ENCODE measurements at regions not wholly inside any gene's neighbourhood (a gene's known extent, or its start where the extent isn't known, plus 50 kb on each side); places are given as distances from the start of the nearest gene placed in this dataset.
"Not testable (repeated sequence)": the region's sequence is repeated elsewhere in the genome, so short reads cannot be mapped to it uniquely, and the experiment has no call there.

DNA sequence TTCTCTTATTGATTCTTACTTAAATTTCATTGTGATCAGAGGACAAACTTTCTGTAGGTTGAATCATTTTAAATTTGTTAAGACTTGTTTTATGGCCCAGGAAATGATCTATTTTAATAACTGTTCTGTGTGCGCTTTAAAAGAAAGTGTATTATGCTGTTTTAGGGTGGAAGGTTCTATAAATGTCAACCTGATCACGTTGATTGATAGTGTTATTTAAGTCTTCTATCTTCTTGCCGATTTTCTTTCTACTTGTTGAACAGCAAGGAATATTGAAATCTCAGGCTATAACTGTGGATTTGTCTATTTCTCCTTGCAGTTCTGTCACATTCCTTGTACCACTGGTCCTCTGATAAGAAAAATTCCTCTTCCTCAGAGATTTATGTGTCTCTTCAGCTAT, 112.7 kb downstream of the TANC2 start:
- no peak for DNase-seq (ENCODE audit: low spot score)

DNA sequence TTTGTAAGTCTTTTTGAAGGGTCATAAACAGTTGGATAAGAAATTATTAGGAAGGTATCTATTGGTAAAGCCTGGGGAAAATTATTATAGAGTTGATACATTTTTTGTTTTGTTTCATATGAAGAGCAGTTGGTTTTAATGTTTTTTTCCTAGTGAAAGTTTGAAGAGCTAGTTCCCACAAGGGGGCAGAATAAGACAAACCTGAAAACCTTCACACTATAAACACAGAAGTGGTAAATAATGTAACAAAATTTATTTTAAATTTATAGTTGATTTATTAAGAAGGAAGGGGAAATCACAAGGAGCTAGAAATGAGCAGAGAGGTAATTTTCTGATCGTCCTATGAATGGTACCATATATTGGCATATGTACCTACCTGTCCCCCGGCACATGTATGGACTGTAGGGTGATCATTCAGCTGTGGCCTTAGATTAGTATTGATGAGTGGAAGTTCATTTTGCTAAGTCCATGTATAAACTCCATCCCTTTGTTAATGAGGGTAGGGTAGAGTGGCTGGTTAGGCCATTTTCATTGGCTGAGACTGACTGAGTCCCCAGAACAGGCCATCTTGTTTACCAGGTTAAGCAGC, 116.3 kb downstream of the TANC2 start:
- DNase-seq (ENCODE audit: low spot score) = peak; percentile 55

DNA sequence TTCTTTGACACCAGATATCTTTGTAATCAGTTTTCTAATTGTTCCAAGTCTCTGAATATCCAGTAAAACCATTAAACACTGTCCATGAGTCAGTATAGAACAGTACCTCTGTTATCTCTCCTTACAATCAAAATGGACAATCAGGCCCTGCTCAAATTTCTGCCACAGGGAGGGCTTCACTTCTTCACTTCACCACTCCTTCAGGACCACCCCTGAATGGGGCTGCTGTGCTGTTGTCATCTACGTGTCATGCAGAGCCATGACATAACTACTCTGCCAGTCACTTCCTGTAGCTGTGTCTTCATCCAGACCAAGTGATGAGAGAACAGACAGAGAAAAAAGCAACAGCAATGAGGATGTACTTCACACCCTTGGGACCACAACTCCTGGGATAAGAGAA, 116.9 kb downstream of the TANC2 start:
- no peak for DNase-seq (ENCODE audit: low spot score)

DNA sequence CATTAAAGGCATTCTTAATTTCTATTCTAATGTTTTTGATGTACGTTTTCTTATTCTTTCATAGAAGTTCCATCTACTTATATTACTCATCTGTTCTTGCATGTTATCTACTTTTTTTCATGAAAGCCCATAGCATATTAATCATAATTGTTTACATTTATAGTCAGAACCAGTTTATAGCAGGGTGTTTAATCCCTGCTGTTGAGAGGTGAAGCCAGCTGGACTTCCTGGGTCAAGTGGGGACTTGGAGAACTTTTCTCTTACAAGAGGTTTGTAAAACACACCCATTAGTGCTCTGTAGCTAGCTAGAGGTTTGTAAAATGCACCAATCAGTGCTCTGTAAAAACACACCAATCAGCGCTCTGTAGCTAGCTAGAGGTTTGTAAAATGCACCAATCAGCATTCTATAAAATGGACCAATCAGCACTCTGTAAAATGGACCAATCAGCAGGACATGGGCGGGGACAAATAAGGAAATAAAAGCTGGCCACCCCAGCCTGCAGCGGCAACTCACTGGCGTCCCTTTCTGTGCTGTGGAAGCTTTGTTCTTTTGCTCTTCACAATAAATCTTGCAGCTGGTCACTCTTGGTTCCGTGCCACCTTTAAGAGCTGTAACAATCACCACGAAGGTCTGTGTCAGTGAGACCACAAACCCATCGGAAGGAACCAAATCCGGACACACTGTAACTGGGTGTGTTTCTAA, 120.6 kb downstream of the TANC2 start:
- DNase-seq (ENCODE audit: low spot score) = no peak

DNA sequence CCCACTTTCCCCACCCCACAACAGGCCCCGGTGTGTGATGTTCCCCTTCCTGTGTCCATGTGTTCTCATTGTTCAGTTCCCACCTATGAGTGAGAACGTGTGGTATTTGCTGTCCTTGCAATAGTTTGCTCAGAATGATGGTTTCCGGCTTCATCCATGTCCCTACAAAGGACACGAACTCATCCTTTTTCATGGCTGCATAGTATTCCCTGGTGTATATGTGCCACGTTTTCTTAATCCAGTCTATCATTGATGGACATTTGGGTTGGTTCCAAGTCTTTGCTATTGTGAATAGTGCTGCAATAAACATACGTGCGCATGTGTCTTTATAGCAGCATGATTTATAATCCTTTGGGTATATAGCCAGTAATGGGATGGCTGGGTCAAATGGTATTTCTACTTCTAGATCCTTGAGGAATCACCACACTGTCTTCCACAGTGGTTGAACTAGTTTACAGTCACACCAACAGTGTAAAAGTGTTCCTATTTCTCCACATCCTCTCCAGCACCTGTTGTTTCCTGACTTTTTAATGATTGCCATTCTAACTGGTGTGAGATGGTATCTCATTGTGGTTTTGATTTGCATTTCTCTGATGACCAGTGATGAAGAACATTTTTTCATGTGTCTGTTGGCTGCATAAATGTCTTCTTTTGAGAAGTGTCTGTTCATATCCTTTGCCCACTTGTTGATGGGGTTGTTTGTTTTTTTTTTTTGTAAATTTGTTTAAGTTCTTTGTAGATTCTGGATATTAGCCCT, 124.5 kb downstream of the TANC2 start:
- DNase-seq (ENCODE audit: low spot score) = not testable (repeated sequence)

DNA sequence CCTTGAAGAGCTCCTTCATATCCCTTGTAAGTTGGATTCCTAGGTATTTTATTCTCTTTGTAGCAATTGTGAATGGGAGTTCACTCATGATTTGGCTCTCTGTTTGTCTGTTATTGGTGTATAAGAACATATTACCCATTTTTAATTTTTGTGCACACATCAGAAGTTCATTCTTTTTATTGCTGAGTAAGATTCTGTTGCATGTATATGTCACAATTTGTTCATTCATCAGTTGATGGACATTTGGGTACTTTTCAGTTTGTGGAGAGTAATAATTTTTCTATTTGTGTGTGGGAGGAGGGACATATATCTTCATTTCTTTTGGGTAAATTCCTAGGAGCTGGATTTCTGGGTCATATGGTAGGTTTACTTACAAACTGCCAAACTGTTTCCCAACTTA, 125.9 kb downstream of the TANC2 start:
- not testable (repeated sequence) for DNase-seq (ENCODE audit: low spot score)

DNA sequence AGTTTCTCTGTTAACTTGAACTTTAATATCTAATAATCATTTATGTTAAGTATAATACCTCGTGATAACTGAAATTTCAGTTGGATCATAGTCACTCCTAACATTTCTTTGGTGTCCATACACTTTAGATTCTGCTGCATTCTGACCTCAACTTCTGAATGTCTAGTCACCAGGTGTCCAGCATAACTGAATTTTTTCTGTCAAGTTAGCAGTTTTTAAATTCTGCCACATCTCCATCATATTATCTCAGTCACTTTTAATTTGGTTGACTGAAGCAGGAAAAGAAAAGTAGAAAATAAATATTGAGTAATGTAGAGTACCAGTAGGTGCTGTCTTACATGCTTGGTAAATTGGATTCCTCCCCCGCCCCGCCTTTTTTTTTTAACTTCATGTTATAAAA, 128.6 kb downstream of the TANC2 start:
- no peak for DNase-seq (ENCODE audit: low spot score)

DNA sequence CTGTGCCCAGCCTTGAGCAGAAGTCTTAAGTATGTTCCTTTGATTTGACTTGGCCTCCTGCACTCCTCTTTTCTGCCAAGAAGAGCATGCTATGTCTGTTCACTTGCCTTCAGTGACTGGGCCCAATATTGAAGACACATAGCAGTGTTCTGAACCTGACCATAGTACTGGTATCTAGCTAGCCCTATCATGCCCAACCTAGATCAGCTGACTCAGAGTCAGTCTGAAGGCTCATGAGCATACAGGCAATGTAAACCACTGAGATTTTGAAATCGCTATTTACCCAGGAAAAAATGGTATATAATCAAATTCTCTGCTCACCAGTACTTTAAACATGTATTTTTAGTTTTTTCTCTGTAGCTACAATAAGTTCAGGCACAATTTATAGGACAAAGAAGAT, 129.4 kb downstream of the TANC2 start:
- no peak for DNase-seq (ENCODE audit: low spot score)

DNA sequence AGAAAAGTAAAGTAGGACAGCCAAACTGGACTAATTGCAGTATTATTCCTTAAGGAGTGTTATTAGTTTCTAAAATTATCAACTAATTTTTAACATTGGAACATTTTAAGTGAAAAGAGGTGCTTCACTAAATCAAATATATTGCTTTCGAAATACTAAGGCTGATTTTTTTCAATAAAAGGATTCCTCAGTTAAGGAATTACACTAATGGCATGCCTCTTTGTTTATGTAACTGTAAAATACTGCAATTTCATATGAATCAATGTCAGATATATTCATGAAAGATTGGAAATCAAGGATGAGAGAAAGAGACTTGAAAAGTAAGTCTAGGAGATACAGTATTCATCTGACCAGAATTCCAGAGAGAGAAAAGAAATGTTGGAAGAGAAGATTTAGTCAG, 129.8 kb downstream of the TANC2 start:
- no peak for DNase-seq (ENCODE audit: low spot score)

DNA sequence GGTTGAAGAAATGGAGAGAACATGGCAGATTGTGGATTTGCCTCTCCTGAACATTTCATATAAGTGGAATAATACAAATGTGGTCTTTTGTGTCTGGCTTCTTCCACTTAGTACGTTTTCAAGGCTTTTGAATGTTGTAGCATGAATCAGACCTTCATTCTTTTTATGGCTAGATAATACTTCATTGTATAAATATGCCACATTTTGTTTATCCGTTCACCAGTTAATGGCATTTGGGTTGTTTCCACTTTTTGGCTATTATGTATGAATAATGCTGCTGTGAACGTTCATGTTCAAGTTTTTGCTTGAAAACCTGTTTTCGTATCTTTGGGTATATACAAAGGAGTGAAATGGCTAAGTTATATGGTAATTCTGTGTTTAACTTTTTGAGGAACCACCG, 130.4 kb downstream of the TANC2 start:
- no peak for DNase-seq (ENCODE audit: low spot score)

DNA sequence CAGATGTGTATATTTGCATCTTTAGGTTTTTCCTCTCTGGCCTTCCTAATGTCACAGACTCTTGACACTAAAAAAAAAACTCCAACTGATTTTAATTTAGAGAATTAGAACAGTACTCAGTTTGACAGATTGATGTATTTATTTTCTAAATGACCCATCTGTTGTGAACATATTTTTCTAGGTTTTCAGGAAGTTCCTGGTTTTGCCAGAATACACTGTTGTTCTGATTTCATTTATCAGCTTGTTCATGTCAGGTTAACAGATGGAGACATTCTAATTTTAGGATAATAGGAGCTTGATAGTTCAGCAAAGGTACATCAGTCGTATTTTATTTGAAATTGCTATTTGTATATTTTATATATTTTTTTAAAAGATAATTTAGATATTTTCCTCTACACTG, 133.4 kb downstream of the TANC2 start:
- DNase-seq (ENCODE audit: low spot score) = no peak

DNA sequence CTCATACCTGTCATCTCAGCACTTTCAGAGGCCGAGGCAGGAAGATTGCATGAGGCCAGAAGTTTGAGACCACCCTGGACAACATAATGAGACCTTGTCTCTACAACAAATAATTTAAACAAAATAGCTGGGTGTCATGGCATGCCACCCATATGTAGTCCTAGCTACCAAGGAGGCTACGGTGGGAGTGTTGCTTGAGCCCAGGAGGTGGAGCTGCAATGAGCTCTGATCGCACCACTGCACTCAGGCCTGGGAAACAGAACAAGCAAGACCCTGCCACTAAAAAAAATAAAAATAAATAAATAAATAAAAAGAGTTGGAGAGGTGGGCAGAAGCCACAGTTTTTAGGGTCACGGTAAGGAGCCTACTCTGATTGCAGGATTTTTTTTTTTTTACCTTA, 136.0 kb downstream of the TANC2 start:
- no peak for DNase-seq (ENCODE audit: low spot score)

DNA sequence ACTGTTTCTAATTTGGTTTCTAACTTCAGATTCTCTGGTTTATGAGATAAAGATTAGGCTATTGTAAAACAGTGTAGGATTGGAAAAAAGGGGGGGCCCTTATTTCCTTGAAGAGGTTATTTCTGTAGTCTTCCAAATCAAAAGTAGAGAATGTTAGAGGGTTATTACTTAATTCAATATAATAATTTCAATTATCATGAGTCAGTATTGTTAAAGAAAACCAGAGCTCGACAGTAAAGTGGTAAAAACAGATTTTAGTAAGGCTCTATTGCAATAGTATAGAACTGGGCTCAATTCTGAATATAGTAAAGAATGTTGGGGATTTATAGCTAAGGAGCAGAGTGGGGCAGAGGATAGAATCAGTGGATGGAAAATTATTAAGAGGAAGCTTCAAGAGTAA, 140.0 kb downstream of the TANC2 start:
- DNase-seq (ENCODE audit: low spot score) = no peak

DNA sequence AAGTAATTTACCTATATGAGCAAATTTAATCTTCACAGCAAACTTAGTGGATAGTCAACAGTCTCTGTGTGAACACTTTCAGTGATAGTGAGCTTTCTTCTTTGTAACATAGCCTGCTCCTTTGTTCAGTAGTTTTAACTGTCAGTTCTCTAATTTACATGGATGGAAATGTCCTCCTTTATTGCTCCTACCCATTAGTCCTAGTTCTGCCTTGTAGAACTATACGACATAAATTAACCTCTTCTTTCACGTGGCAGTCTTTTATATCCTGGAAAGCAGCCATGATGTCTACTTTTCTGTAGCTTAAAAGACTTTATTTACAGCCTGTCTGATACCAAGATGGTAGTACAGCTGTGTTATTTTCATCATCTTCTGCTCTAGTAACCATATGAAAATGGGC, 143.6 kb downstream of the TANC2 start:
- DNase-seq (ENCODE audit: low spot score) = no peak

DNA sequence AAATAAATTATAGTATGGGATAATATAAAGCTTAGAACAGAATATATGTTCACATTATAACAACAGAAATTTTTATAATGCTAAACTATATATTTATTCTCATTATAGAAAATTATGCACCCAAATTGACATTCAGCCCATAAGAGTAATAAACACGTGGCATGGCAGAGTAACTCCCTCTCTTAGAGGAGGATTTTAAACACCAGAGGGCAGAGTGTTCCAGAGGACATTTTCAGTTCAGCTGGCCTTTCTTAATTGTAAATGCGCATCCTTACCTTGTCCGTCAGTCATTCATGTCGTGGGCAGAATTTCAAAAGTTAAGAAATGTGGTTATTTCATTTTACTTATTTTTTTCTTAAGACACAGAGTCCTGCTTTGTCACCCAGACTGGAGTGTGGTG, 147.1 kb downstream of the TANC2 start:
- DNase-seq (ENCODE audit: low spot score) = peak; percentile 26

DNA sequence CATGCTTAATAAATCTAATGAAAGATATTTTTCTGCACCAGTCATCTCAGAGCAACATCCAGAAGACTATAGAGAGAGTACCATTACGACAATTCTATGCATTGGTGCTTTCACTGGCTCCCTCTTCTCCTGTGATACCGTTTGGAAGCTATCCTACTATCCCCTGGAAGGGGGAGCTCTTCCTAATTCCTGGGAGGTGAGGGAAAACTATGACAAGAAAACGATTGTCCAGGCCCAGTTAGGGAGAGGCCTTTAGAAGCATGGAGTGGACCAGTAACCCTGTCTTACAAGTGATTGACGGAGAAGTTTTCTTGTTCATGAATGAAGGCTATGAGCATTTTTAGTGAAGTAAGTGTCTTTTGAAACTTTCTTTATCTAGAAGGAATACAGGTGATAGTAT, 150.2 kb downstream of the TANC2 start:
- DNase-seq (ENCODE audit: low spot score) = no peak

DNA sequence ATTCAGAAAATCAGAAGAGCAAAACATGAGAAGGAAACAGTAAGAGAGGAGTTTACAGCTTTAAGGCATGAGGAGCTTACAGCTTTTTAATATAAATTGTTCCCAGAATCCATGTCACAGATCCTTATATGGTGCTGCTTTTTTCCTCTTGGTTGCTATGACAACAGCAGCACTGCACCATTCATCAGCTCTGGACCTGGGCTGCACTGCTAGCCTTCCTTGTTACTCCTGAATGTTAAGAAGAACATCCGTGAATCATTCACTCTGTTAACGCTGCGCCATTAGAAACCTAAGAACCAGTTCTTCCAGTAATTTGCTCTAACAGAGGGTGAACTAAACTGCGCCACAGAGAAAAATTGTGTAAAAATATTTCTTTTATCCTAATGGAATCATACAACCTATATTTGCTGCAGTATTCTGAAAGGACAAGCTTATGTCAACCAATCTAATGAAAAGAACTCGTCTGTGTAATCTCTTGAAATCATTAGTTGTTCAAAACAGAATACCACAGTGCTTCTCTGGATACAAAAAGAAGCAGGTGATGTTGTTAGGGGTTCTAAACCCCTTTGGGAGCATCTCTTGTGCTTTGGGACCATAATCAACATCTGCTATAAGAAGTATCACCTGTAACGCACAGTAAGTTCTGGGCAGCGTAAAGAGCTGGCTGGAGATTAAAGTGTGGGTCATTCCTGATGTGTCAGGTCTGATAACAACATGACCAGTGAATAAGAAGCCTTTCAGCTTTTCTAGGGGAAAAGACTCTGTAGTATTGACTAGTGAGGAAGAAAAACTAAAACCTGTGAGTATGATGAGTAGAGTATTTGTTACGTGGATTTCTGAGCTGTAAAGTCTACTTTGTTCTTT, 151.2 kb downstream of the TANC2 start:
- no peak for DNase-seq (ENCODE audit: low spot score)

DNA sequence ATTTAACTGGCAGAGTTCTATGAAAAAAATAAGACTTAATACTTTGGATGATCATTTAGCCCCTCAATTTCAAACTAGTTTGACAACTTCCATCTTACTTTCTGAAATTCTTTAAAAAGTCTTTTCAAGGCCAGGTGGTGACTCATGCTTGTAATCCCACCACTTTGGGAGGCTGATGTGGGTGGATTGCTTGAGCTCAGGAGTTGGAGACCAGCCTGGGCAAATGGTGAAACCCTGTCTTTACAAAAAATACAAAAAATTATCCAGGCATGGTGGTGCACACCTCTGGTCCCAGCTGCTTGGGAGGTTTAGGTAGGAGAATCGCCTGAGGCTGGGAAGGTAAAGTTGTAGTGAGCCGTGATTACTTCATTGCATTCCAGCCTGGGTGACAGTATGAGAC, 154.4 kb downstream of the TANC2 start:
- no peak for DNase-seq (ENCODE audit: low spot score)

DNA sequence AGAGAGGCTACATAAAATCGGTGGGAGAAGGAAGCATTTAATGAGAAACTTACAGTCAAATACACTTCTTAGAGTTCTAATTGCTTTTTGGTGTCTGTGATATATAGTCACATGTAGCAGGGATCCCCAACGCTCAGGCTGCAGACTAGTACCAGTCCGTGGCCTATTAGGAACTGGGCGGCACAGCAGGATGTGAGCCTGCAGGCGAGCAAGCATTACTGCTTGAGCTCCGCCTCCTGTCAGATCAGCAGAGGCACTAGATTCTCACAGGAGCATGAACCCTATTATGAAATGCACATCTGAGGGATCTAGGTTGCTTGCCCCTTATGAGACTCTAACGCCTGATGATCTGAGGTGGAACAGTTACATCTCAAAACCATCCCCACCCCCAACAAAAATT, 158.5 kb downstream of the TANC2 start:
- DNase-seq (ENCODE audit: low spot score) = no peak

DNA sequence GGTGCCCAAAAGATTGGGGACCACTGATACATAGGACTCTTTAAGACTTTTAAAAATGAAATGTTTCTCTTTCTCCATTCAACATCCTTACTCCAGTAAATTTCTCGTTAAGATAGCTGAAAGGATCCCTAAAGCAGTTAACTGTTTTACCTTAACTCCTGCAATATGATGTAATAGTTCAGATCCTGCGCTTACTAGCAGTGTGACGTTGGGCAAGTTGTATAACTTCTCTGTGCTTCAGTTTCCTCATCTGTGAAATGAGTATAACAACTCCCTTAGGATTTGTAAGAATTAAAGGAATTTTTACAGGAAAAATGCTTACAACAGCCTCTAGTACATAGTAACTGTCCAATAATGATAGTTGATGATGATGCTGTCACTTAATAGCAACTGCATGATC, 158.9 kb downstream of the TANC2 start:
- no peak for DNase-seq (ENCODE audit: low spot score)

DNA sequence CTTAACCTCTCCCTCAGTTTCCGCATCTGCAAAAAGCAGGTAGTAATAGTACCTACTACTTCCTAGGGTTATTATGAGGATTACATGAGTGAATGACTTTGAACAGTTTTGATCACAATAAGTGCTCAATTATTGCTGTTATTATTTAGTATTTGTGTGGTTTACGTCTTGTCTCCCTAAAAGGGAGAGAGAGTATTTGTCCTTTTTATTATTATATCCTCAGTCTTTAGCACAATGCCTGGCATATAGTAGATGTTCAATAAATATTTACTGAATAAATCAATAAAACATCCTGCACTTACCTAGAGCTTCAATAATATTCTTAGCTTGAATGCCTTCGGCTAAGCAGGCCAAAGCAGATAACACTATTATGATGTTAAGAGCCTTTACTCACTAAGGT, 160.0 kb downstream of the TANC2 start:
- no peak for DNase-seq (ENCODE audit: low spot score)

DNA sequence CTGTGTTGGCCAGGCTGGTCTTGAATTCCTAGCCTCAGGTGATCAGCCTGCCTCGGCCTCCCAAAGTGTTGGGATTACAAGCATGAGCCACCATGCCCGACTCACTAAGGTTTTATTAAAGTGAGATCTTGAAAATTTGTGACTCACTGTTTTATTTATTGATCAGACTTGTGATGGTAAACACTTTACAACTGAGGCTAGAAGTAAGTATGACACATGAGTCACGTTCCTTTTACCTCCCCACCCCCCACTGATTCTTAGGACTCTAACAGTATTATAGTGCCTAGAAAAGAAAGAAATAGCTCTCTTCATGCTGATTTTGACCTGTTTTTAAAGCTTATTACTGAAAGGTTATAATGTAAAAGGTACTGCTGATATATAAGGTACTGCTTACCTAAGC, 160.6 kb downstream of the TANC2 start:
- no peak for DNase-seq (ENCODE audit: low spot score)

DNA sequence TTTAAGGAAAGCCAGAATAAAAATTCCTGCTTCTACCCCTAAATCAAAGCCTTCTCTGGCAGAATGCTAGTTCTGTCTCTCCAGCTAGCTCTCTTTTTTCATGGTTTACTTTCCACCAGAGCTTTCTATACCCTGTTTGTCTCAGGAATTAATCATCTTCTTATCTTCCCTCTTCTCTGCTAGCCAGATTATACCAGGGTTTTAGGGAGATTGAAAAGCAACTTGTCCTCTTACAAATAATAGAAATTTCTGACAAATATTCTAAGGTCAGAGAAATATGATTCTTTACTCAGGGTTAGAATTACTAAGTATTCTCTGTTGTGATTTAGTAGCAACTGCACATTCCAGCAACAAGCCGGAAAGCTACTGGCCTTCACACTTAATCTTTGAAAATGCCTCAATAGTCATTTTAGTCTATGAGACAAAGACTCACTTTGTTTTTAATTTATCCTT, 166.4 kb downstream of the TANC2 start:
- DNase-seq (ENCODE audit: low spot score) = no peak
